Adrenal gland (tissue), 9 donors: ENCODE measurements at regions not wholly inside any gene's neighbourhood (a gene's known extent, or its start where the extent isn't known, plus 50 kb on each side); places are given as distances from the start of the nearest gene placed in this dataset.

Experiments used
- DNase-seq, 7 donors: peaks; one replicate each; pipeline ENCODE4 v3.0.0-alpha.2; 2019 to 2020
- H3K27ac ChIP-seq, 5 donors: fragments of 200-600 bp; sonication (generic) in 4 of 5; 1 replicate in 3 of 5; 2 replicates in 2 of 5; pipeline versions ENCODE4 v1.5.1 to v1.8.0; 2016 to 2020; ENCODE audit warnings: mild to moderate bottlenecking in 1 of 5
- H3K27me3 ChIP-seq: fragments of 200-600 bp; 2 replicates; pipeline ENCODE4 v1.8.0; 2021
- H3K36me3 ChIP-seq, 2 donors: fragments of 200-600 bp; replicated peaks in 1 of 2; 1 replicate in 1 of 2; 2 replicates in 1 of 2; pipeline versions ENCODE4 v1.5.1 to v1.8.0; 2018 to 2022
- H3K4me1 ChIP-seq, 2 donors: fragments of 200-600 bp; replicated peaks in 1 of 2; 1 replicate in 1 of 2; 2 replicates in 1 of 2; pipeline versions ENCODE4 v1.5.1 to v1.8.0; 2018 to 2021
- H3K4me3 ChIP-seq, 4 donors: fragments of 200-600 bp; sonication (generic) in 3 of 4; one replicate each; pipeline ENCODE4 v1.5.1; 2016 to 2018
- H3K9me3 ChIP-seq, 3 donors: fragments of 200-600 bp; sonication (generic) in 1 of 3; replicated peaks in 1 of 3; 1 replicate in 2 of 3; 2 replicates in 1 of 3; pipeline versions ENCODE4 v1.5.1 to v1.8.0; 2016 to 2021
- POLR2A ChIP-seq, 2 donors: fragments of 450-650 bp; IDR thresholded peaks; one replicate each; pipeline ENCODE4 v1.6.1; 2017; ENCODE audit warnings: antibody characterized with exemption in 2 of 2, mild to moderate bottlenecking in 2 of 2, moderate library complexity in 1 of 2
- WGBS, 4 donors: extraction: QIAGEN DNeasy Blood & Tissue Kit in 2 of 4; methylation state at CpG; one replicate each; pipeline versions ENCODE4 v1.1.5 to v1.1.7; 2013 to 2017; 5-methylcytosine and 5-hydroxymethylcytosine counted together
- intact Hi-C, 2 donors: fragments of 100-400 bp; cut with DNase I; formaldehyde crosslinking; loops; one replicate each; pipeline versions ENCODE4 v1.14.1 to v1.15.0; 2022 to 2023
- TF ChIP-seq, protein P1 (sequence below), 6 experiments: fragments of 450-650 bp in 4 of 6; fragments of 200-600 bp in 2 of 6; sonication (generic) in 1 of 6; IDR thresholded peaks; 1 replicate in 5 of 6; 2 replicates in 1 of 6; pipeline versions ENCODE4 v1.5.1 to v1.8.0; 2016 to 2021; ENCODE audit warnings: antibody characterized with exemption in 6 of 6, mild to moderate bottlenecking in 2 of 6, moderate library complexity in 1 of 6
- donor health status: healthy with polysubstance abuse.
- donor health status: Bipolar disorder and iron deficiency.
- donor health status: DM: yes; HTN: yes; CAD: no.
- donor health status: DM: no; HTN: no; CAD: no.
- donor health status: DM: no; HTN: no; CAD: no.

DNA sequence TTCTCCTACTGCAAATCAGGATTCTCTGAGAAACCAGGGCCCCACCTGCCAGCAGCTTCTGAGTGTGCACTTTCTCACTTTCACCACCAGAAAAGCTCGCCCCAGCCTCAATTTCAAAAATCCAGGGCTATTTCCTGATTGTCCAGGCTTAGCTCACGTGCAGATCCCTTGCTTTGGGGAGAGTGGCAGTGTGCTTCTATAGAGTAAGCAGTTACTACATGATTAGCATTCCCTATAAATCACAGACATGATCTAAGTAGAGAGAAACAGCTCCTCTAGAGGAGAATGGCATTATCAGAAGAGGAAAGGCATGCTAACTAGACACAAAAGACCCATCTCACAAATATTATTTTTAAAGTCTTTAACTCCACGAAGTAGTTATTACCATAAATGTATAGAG is 456.0 kb upstream of the PKN2 start:
- H3K27me3 ChIP-seq, result no peaks in the 10 kb centered on the region
- no peaks in the 10 kb centered on the region for H3K4me1 ChIP-seq
- H3K36me3 ChIP-seq, result no peaks in the 10 kb centered on the region
- H3K4me3 ChIP-seq, result no peak overlapping the region
- 39 to 64% (median 59%) methylated on average over 3 of the region's 3 CpGs for WGBS, 4 donors
- TF ChIP-seq, protein P1, sequence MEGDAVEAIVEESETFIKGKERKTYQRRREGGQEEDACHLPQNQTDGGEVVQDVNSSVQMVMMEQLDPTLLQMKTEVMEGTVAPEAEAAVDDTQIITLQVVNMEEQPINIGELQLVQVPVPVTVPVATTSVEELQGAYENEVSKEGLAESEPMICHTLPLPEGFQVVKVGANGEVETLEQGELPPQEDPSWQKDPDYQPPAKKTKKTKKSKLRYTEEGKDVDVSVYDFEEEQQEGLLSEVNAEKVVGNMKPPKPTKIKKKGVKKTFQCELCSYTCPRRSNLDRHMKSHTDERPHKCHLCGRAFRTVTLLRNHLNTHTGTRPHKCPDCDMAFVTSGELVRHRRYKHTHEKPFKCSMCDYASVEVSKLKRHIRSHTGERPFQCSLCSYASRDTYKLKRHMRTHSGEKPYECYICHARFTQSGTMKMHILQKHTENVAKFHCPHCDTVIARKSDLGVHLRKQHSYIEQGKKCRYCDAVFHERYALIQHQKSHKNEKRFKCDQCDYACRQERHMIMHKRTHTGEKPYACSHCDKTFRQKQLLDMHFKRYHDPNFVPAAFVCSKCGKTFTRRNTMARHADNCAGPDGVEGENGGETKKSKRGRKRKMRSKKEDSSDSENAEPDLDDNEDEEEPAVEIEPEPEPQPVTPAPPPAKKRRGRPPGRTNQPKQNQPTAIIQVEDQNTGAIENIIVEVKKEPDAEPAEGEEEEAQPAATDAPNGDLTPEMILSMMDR (IDR thresholded peaks at IDR 0.05), result no peak
- TF ChIP-seq POLR2A (IDR thresholded peaks at IDR 0.05), result no peak
- no peak for DNase-seq
- no peaks in the 10 kb centered on the region for H3K9me3 ChIP-seq
- H3K27ac ChIP-seq, result no peak overlapping the region
- intact Hi-C loops, result no loop called here

DNA sequence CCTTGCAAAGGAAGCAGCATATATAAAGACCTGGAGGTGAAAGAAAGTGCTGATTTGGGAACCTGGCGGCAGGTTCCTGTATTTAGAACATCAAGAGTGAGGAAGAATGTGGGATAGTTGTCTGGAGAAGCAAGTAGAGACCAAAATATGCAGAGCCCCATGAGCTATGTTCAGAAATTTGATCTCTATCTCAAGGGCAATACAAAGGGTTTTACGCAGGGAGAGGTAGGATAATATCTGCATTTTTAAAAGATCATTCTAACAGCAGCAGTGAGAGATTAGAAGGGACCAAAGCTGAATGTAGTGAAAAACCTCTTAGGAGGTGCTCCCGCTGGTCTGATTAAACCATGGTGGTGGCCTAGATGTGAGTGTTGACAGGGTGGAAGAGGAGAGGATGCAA is 453.9 kb upstream of the PKN2 start:
- intact Hi-C loops, result no loop called here
- no peak overlapping the region for H3K4me3 ChIP-seq
- no peaks in the 10 kb centered on the region for H3K27me3 ChIP-seq
- H3K27ac ChIP-seq, result no peak overlapping the region
- H3K36me3 ChIP-seq, result no peaks in the 10 kb centered on the region
- TF ChIP-seq POLR2A (IDR thresholded peaks at IDR 0.05), result no peak
- TF ChIP-seq, protein P1 (IDR thresholded peaks at IDR 0.05), result no peak
- WGBS, 4 donors, result 81 to 88% (median 86%) methylated on average over 3 of the region's 3 CpGs
- no peaks in the 10 kb centered on the region for H3K9me3 ChIP-seq
- no peaks in the 10 kb centered on the region for H3K4me1 ChIP-seq
- no peak for DNase-seq

DNA sequence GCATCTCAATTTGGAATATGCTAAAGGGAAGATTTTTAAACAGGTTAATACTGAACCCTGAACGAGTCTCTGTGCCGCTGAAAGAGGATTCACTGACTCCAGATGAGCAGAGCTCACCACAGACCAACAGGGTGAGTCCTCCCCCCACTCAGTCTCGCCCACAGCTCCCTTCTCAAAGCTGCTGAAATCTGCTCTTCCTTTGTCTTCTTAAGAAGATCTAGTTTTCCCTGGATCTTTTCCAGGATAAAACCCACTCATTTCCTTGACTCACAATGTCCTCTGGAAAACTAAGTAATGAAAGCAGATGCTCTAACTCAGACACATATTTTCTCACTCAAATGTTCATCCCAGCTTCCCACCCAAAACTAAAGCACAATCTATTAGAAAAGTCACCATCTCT is 447.0 kb upstream of the PKN2 start:
- TF ChIP-seq, protein P1 (IDR thresholded peaks at IDR 0.05), result no peak
- no peak for TF ChIP-seq POLR2A (IDR thresholded peaks at IDR 0.05)
- no peak for DNase-seq

DNA sequence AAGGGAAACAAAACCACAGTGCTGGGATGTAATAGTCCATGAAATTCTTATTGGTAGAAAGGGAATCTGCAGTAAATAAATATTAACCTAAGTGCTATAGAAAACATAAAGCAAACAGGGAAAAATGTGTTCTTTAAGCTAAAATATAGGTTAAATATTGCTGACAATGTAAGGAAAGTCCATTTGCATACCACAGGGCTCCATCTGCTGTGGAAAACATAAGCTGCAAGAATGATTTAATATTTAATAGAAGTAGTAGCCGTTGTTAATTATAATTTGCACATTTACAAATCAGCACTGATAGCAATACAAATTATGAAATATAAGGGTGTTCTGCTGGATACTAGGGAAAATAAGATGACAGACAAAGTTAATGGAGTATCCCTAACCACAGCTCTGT is 444.9 kb upstream of the PKN2 start:
- no peak for DNase-seq
- Histone ChIP-seq H3K36me3 (no peaks in the 10 kb centered on the region), H3K9me3 (no peaks in the 10 kb centered on the region), H3K27me3 (no peaks in the 10 kb centered on the region), H3K4me3 (no peak overlapping the region), H3K4me1 (no peaks in the 10 kb centered on the region), H3K27ac (no peak overlapping the region)
- no peak for TF ChIP-seq POLR2A (IDR thresholded peaks at IDR 0.05)
- TF ChIP-seq, protein P1 (IDR thresholded peaks at IDR 0.05), result no peak
- intact Hi-C loops, result no loop called here
- WGBS, 4 donors, result 48 to 66% (median 61%) methylated on average over 1 of the region's 1 CpG

More for the DNA sequence above, 447.0 kb upstream of the PKN2 start:
- WGBS, 4 donors, result 44 to 66% (median 53%) methylated on average over 3 of the region's 3 CpGs
- Histone ChIP-seq H3K4me1 (no peaks in the 10 kb centered on the region), H3K27ac (no peak overlapping the region), H3K27me3 (no peaks in the 10 kb centered on the region), H3K36me3 (no peaks in the 10 kb centered on the region), H3K4me3 (no peak overlapping the region), H3K9me3 (no peaks in the 10 kb centered on the region)
- intact Hi-C loops, result no loop called here
